ENCODE measurements at regions not wholly inside any gene's neighbourhood (a gene's known extent, or its start where the extent isn't known, plus 50 kb on each side); places are given as distances from the start of the nearest gene placed in this dataset.

- TF ChIP-seq PBX3 (IDR thresholded peaks at IDR 0.05; ENCODE audit: insufficient replicate concordance, low read depth, low read length): no peak
- TF ChIP-seq FOXM1 (IDR thresholded peaks at IDR 0.05; ENCODE audit: low read depth, low read length): no peak
- no peak for TF ChIP-seq RUNX3 (IDR thresholded peaks at IDR 0.05; ENCODE audit: low read length)
- no peak for TF ChIP-seq ZBTB4 (CRISPR knock-in tag; IDR thresholded peaks at IDR 0.05)
- no peak for TF ChIP-seq BCL3 (IDR thresholded peaks at IDR 0.05; ENCODE audit: borderline replicate concordance, insufficient read depth, low read depth, low read length, poor library complexity, severe bottlenecking)
- no peak for TF ChIP-seq EP300 (IDR thresholded peaks at IDR 0.05; ENCODE audit: borderline replicate concordance in 1 of 2, control insufficient read depth in 1 of 2, low read depth in 2 of 2, low read length in 2 of 2)
- TF ChIP-seq CBFB (IDR thresholded peaks at IDR 0.05; ENCODE audit: low read depth): no peak
- no peak for TF ChIP-seq TAF1 (IDR thresholded peaks at IDR 0.05; ENCODE audit: borderline replicate concordance, low read depth, low read length)
These were observed 142.6 kb upstream of the LSM8 start (continued) for GRCh38 chr7:118041251-118041878.
